HepG2 (cell line): ENCODE measurements at regions not wholly inside any gene's neighbourhood (a gene's known extent, or its start where the extent isn't known, plus 50 kb on each side); places are given as distances from the start of the nearest gene placed in this dataset.

Source experiments
- ATAC-seq: fragments of 200-7000 bp; cut with Tn5 transposase; 3 replicates; pipeline ENCODE4 v1.9.1; 2020; ENCODE audit warnings: mild to moderate bottlenecking, moderate library complexity
- BruUV-seq: library from RNA; stranded (reverse); fragments of 400-500 nt; replicated peaks from 2 replicates; lab custom pipeline; 2021; lab: Mats Ljungman, UMichigan
- CTCF ChIA-PET: fragments of 300-600 bp; formaldehyde crosslinking; extraction: SDS; loops from one replicate; lab custom pipeline; 2021; ENCODE audit warnings: low total read pairs, inconsistent platforms, low intra/inter-chr PET ratio; lab: Yijun Ruan, JAX
- POLR2A ChIA-PET: fragments of 350-600 bp; sonication (Branson Sonifier 250); formaldehyde crosslinking; loops from one replicate; lab custom pipeline; 2020; ENCODE audit warnings: antibody characterized with exemption, inconsistent platforms; lab: Yijun Ruan, JAX
- DNase-seq: peaks from one replicate; pipeline ENCODE4 v3.0.0-alpha.2; 2015; ENCODE audit warnings: low spot score
- FAIRE-seq: peaks from 3 replicates; lab custom pipeline; 2011; peaks lifted over from hg19 to GRCh38; lab: Jason Lieb, UNC
- H2AFZ ChIP-seq: one replicate; pipeline ENCODE4 v1.6.1; 2011; ENCODE audit warnings: low read length, inconsistent platforms
- H3K27ac ChIP-seq: fragments of 300-600 bp; 3 replicates; pipeline ENCODE4 v1.8.0; 2011; ENCODE audit warnings: mixed run types, mild to moderate bottlenecking, mixed read lengths, low read length, inconsistent platforms; ENCODE audit not compliant: insufficient read depth; ENCODE audit errors: extremely low read length
- H3K27me3 ChIP-seq, 2 experiments: fragments of 200-600 bp in 1 of 2; 2 replicates in 1 of 2; 3 replicates in 1 of 2; pipeline versions ENCODE4 v1.6.0 to v1.8.0; 2011; ENCODE audit warnings: low read length in 2 of 2, mild to moderate bottlenecking in 2 of 2, moderate library complexity in 2 of 2, inconsistent platforms in 1 of 2; ENCODE audit not compliant: insufficient read depth in 2 of 2, control insufficient read depth in 1 of 2
- H3K36me3 ChIP-seq, 2 experiments: fragments of 200-600 bp in 1 of 2; replicated peaks in 1 of 2; 2 replicates in 1 of 2; 3 replicates in 1 of 2; pipeline versions ENCODE4 v1.5.1 to v1.8.0; 2011; ENCODE audit warnings: low read length in 2 of 2, inconsistent platforms in 1 of 2; ENCODE audit not compliant: insufficient read depth in 2 of 2, control insufficient read depth in 1 of 2
- H3K4me1 ChIP-seq: 2 replicates; pipeline ENCODE4 v1.5.1; 2012; ENCODE audit warnings: low read length, inconsistent platforms; ENCODE audit not compliant: insufficient read depth
- H3K4me2 ChIP-seq: 2 replicates; pipeline ENCODE4 v1.6.0; 2011; ENCODE audit warnings: low read depth, low read length, inconsistent platforms
- H3K4me3 ChIP-seq, 3 experiments: fragments of 200-600 bp in 1 of 3; sonication (generic), shearing (Covaris generic) in 1 of 3; replicated peaks in 1 of 3; 2 replicates each; pipeline ENCODE4 v1.5.1; 2011 to 2016; ENCODE audit warnings: low read length in 3 of 3, inconsistent platforms in 2 of 3, low read depth in 2 of 3, mild to moderate bottlenecking in 2 of 3, control low read depth in 1 of 3, mixed read lengths in 1 of 3; ENCODE audit not compliant: insufficient read depth in 1 of 3
- H3K79me2 ChIP-seq: one replicate; pipeline ENCODE4 v1.6.1; 2011; ENCODE audit warnings: low read length, inconsistent platforms; ENCODE audit not compliant: insufficient read depth
- H3K9ac ChIP-seq: 2 replicates; pipeline ENCODE4 v1.6.0; 2011; ENCODE audit warnings: mild to moderate bottlenecking, low read depth, low read length, inconsistent platforms; ENCODE audit not compliant: insufficient read depth
- H3K9me3 ChIP-seq: 2 replicates; pipeline ENCODE4 v1.5.1; 2012; ENCODE audit warnings: mild to moderate bottlenecking, low read length
- H4K20me1 ChIP-seq: 2 replicates; pipeline ENCODE4 v1.6.0; 2011; ENCODE audit warnings: inconsistent platforms, mild to moderate bottlenecking, low read length, moderate library complexity; ENCODE audit not compliant: insufficient read depth
- ARNTL ChIP-seq: sonication (generic); formaldehyde crosslinking; IDR thresholded peaks from 2 replicates; pipeline ENCODE4 v1.4.0; 2020; ENCODE audit warnings: mild to moderate bottlenecking, missing genetic modification reagents
- HBP1 ChIP-seq: IDR thresholded peaks from 2 replicates; pipeline ENCODE4 v1.6.1; 2016; ENCODE audit warnings: low read depth, control low read depth
- HCFC1 ChIP-seq: fragments of 150-350 bp; IDR thresholded peaks from 2 replicates; pipeline ENCODE4 v1.6.1; 2014; ENCODE audit warnings: low read depth, low read length
- IKZF4 ChIP-seq: sonication (generic); formaldehyde crosslinking; IDR thresholded peaks from 2 replicates; pipeline ENCODE4 v1.5.1; 2020; ENCODE audit warnings: borderline replicate concordance, mild to moderate bottlenecking, low read depth, missing genetic modification reagents; ENCODE audit errors: not compliant biosample characterization
- ISX ChIP-seq: sonication (generic); formaldehyde crosslinking; conservative IDR thresholded peaks from 2 replicates; pipeline ENCODE4 v1.5.0; 2020; ENCODE audit warnings: missing genetic modification reagents
- ZMYM2 ChIP-seq: sonication (generic); formaldehyde crosslinking; IDR thresholded peaks from 2 replicates; pipeline ENCODE4 v1.8.0; 2022; ENCODE audit warnings: mild to moderate bottlenecking, missing genetic modification reagents
- ZNF407 ChIP-seq: sonication (generic); formaldehyde crosslinking; IDR thresholded peaks from one replicate; pipeline ENCODE4 v1.5.1; 2020; ENCODE audit warnings: mild to moderate bottlenecking, missing genetic modification reagents; ENCODE audit errors: not compliant biosample characterization
- ZNF547 ChIP-seq: sonication (generic); formaldehyde crosslinking; IDR thresholded peaks from 2 replicates; pipeline ENCODE4 v1.5.1; 2020; ENCODE audit warnings: mild to moderate bottlenecking, missing genetic modification reagents
- ZNF556 ChIP-seq: sonication (generic); formaldehyde crosslinking; IDR thresholded peaks from 2 replicates; pipeline ENCODE4 v1.4.0; 2020; ENCODE audit warnings: mild to moderate bottlenecking, missing genetic modification reagents, borderline replicate concordance
- ZNF773 ChIP-seq: sonication (generic); formaldehyde crosslinking; IDR thresholded peaks from 2 replicates; pipeline ENCODE4 v1.4.0; 2020; ENCODE audit warnings: missing genetic modification reagents, borderline replicate concordance
- WGBS: methylation state at CpG from one replicate; pipeline ENCODE4 v1.1.6; 2017; ENCODE audit warnings: low lambda C conversion rate; 5-methylcytosine and 5-hydroxymethylcytosine counted together
- in situ Hi-C: cut with HindIII; loops from 2 replicates; pipeline ENCODE4 v1.10.0; 2017; ENCODE audit warnings: low pct_unique_long_range_greater_than_20kb; ENCODE audit not compliant: extremely low pct_ligation_motif_present
- intact Hi-C: fragments of 100-400 bp; cut with micrococcal nuclease; formaldehyde crosslinking; loops from one replicate; pipeline ENCODE4 v1.10.0; 2022; ENCODE audit not compliant: unreplicated experiment

- ChIA-PET CTCF (no interaction called here), POLR2A (no interaction called here)
- DNase-seq (no peak), ATAC-seq (no peak), FAIRE-seq (no peak)
- H2AFZ ChIP-seq, result no peak overlapping the region
- H3K9ac ChIP-seq, result no peak overlapping the region
- no TSS peak for BruUV-seq
- no peaks in the 10 kb centered on the region for H3K9me3 ChIP-seq
- no peak overlapping the region for H3K4me2 ChIP-seq
- H3K79me2 ChIP-seq, result no peaks in the 10 kb centered on the region
- no peaks in the 10 kb centered on the region for H3K36me3 ChIP-seq
- intact Hi-C loops (no loop called here), in situ Hi-C loops (no loop called here)
- H3K27me3 ChIP-seq, result no peaks in the 10 kb centered on the region
- H3K27ac ChIP-seq, result no peak overlapping the region
- H3K4me1 ChIP-seq, result no peaks in the 10 kb centered on the region
- no peak overlapping the region for H3K4me3 ChIP-seq
- no peaks in the 10 kb centered on the region for H4K20me1 ChIP-seq
- 48% methylated on average over 5 of the region's 8 CpGs for WGBS
- no peak for TF ChIP-seq ZNF547 (CRISPR knock-in tag)
- TF ChIP-seq ZNF556 (CRISPR knock-in tag), result no peak
- TF ChIP-seq HBP1 (CRISPR knock-in tag), result no peak
- no peak for TF ChIP-seq ISX
- TF ChIP-seq ZNF773 (CRISPR knock-in tag), result no peak
- no peak for TF ChIP-seq ZNF407 (CRISPR knock-in tag)
- TF ChIP-seq ZMYM2 (CRISPR knock-in tag), result no peak
- no peak for TF ChIP-seq ARNTL (CRISPR knock-in tag)
- no peak for TF ChIP-seq IKZF4 (CRISPR knock-in tag)
- no peak for TF ChIP-seq HCFC1
Observed at GRCh38 chr5:130277522-130277921, 373.3 kb downstream of the CHSY3 start.
